ENCODE measurements at regions not wholly inside any gene's neighbourhood (a gene's known extent, or its start where the extent isn't known, plus 50 kb on each side); places are given as distances from the start of the nearest gene placed in this dataset.
"Not testable (repeated sequence)": the region's sequence is repeated elsewhere in the genome, so short reads cannot be mapped to it uniquely, and the experiment has no call there.

GRCh38 chr2:235105821-235106359 is 154.1 kb downstream of the SH3BP4 start:
- DNase-seq (ENCODE audit: low read depth in 2 of 2, low spot score in 1 of 2) = no peak

- no peak for DNase-seq (ENCODE audit: low read depth in 2 of 2, low spot score in 1 of 2)
These were observed 155.2 kb downstream of the SH3BP4 start for GRCh38 chr2:235106874-235107639.

- DNase-seq (ENCODE audit: low read depth in 2 of 2, low spot score in 1 of 2) = no peak
These were observed 155.8 kb downstream of the SH3BP4 start for GRCh38 chr2:235107640-235107951.

GRCh38 chr2:235109561-235109960 is 157.7 kb downstream of the SH3BP4 start:
- DNase-seq (ENCODE audit: low read depth in 2 of 2, low spot score in 1 of 2) = not testable (repeated sequence)

GRCh38 chr2:235112365-235112764 is 160.5 kb downstream of the SH3BP4 start:
- DNase-seq (ENCODE audit: low read depth in 2 of 2, low spot score in 1 of 2) = no peak

- DNase-seq (ENCODE audit: low read depth in 2 of 2, low spot score in 1 of 2) = no peak
These were observed 162.0 kb downstream of the SH3BP4 start for GRCh38 chr2:235113854-235114253.

GRCh38 chr2:235114286-235114685 is 162.5 kb downstream of the SH3BP4 start:
- no peak for DNase-seq (ENCODE audit: low read depth in 2 of 2, low spot score in 1 of 2)

GRCh38 chr2:235115521-235115920 is 163.7 kb downstream of the SH3BP4 start:
- DNase-seq (ENCODE audit: low read depth in 2 of 2, low spot score in 1 of 2) = no peak

- no peak for DNase-seq (ENCODE audit: low read depth in 2 of 2, low spot score in 1 of 2)
These were observed 165.2 kb downstream of the SH3BP4 start for GRCh38 chr2:235116885-235117492.

- DNase-seq (ENCODE audit: low read depth in 2 of 2, low spot score in 1 of 2) = no peak
These were observed 175.0 kb downstream of the SH3BP4 start for GRCh38 chr2:235126768-235127167.

- DNase-seq (ENCODE audit: low read depth in 2 of 2, low spot score in 1 of 2) = no peak
These were observed 176.1 kb downstream of the SH3BP4 start for GRCh38 chr2:235127931-235128330.

- DNase-seq (ENCODE audit: low read depth in 2 of 2, low spot score in 1 of 2) = no peak
These were observed 178.0 kb downstream of the SH3BP4 start for GRCh38 chr2:235129850-235130249.

GRCh38 chr2:235131334-235132305 is 179.8 kb downstream of the SH3BP4 start:
- DNase-seq (ENCODE audit: low read depth in 2 of 2, low spot score in 1 of 2) = no peak

- DNase-seq (ENCODE audit: low read depth in 2 of 2, low spot score in 1 of 2) = no peak
These were observed 180.8 kb downstream of the SH3BP4 start for GRCh38 chr2:235132651-235133050.

GRCh38 chr2:235133837-235134236 is 182.0 kb downstream of the SH3BP4 start:
- no peak for DNase-seq (ENCODE audit: low read depth in 2 of 2, low spot score in 1 of 2)

- DNase-seq (ENCODE audit: low read depth in 2 of 2, low spot score in 1 of 2) = no peak
These were observed 182.6 kb downstream of the SH3BP4 start for GRCh38 chr2:235134420-235134819.

- no peak for DNase-seq (ENCODE audit: low read depth in 2 of 2, low spot score in 1 of 2)
These were observed 183.6 kb downstream of the SH3BP4 start for GRCh38 chr2:235135195-235135965.

GRCh38 chr2:235135990-235136561 is 184.3 kb downstream of the SH3BP4 start:
- DNase-seq (ENCODE audit: low read depth in 2 of 2, low spot score in 1 of 2) = peak; percentile 2 to 6

- no peak for DNase-seq (ENCODE audit: low read depth in 2 of 2, low spot score in 1 of 2)
These were observed 186.5 kb downstream of the SH3BP4 start for GRCh38 chr2:235138339-235138738.
